Fibroblast of mammary gland (primary cell): ENCODE measurements at regions not wholly inside any gene's neighbourhood (a gene's known extent, or its start where the extent isn't known, plus 50 kb on each side); places are given as distances from the start of the nearest gene placed in this dataset.
"Not testable (repeated sequence)": the region's sequence is repeated elsewhere in the genome, so short reads cannot be mapped to it uniquely, and the experiment has no call there.

ENCODE experiments used
- DNase-seq: peaks from one replicate; pipeline ENCODE4 v3.0.0-alpha.2; 2010; ENCODE audit warnings: low read depth
- H3K4me3 ChIP-seq: 2 replicates; pipeline ENCODE4 v1.5.1; 2011; ENCODE audit warnings: low read depth, mild to moderate bottlenecking, low read length, moderate library complexity; ENCODE audit not compliant: control insufficient read depth
- TF ChIP-seq, protein P1 (sequence below): conservative IDR thresholded peaks from 2 replicates; pipeline ENCODE4 v1.5.1; 2011; ENCODE audit warnings: low read depth, low read length, inconsistent platforms; ENCODE audit not compliant: control insufficient read depth, insufficient read depth

DNA sequence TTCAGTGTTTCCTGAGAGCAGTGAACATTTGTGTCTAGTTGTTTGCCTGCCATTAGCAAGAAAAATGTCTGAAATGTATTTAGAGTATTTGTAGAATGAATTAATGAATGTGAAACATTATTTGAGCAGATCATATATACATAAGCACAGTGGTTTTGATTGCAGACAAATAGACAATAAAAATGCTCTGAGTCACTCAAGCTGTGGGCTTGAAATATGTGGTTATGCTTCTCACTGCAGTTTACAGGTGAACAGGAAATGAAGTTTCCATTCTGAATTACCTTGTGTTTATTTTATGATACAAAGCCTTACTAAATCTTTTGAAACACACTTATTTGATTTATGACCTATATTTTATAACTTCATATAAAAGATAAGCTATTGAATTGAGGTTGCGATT lies 827.7 kb downstream of the TMTC2 start:
- TF ChIP-seq, protein P1, sequence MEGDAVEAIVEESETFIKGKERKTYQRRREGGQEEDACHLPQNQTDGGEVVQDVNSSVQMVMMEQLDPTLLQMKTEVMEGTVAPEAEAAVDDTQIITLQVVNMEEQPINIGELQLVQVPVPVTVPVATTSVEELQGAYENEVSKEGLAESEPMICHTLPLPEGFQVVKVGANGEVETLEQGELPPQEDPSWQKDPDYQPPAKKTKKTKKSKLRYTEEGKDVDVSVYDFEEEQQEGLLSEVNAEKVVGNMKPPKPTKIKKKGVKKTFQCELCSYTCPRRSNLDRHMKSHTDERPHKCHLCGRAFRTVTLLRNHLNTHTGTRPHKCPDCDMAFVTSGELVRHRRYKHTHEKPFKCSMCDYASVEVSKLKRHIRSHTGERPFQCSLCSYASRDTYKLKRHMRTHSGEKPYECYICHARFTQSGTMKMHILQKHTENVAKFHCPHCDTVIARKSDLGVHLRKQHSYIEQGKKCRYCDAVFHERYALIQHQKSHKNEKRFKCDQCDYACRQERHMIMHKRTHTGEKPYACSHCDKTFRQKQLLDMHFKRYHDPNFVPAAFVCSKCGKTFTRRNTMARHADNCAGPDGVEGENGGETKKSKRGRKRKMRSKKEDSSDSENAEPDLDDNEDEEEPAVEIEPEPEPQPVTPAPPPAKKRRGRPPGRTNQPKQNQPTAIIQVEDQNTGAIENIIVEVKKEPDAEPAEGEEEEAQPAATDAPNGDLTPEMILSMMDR: no peak
- DNase-seq: no peak
- no peak overlapping the region for H3K4me3 ChIP-seq

DNA sequence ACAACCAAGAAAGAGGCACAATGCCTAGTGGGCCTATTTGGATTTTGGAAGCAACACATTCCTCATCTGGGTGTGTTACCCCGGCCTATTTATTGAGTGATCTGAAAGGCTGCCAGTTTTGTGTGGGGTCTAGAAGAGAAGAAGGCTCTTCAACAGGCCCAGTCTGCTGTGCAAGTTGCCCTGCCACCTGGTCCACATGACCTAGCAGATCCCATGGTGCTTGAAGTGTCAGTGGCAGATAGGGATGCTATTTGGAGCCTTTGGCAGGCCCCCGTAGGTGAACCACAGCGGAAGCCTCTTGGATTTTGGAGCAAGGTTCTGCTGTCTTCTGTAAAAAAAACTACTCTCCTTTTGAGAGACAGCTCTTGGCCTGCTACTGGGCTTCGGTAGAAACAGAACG lies 820.1 kb downstream of the TMTC2 start:
- TF ChIP-seq, protein P1: no peak
- DNase-seq: no peak
- no peak overlapping the region for H3K4me3 ChIP-seq

GRCh38 chr12:83505586-83505985 lies 818.9 kb downstream of the TMTC2 start:
- DNase-seq: no peak
- TF ChIP-seq, protein P1: no peak
- H3K4me3 ChIP-seq: no peak overlapping the region

GRCh38 chr12:83499894-83500293 lies 813.2 kb downstream of the TMTC2 start:
- not testable (repeated sequence) for H3K4me3 ChIP-seq, DNase-seq

DNA sequence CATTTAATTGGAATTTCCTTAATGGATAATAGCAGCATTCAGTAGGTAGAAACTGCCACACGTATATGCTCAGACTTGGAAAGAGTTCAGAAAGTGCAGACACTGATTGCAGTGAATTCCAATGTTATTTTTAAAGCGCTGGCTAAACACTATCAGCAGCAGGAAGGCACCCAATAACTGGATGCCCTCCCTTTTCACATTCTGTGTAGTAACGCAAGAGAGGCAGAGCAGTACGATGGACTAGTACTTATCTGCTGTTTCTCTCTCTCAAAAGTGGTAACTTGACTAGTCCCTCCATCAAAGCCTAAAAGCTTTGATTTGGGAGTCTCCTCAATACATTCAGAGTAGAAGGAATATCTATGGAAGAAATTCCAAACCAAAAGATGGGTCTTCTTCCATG lies 791.0 kb downstream of the TMTC2 start:
- H3K4me3 ChIP-seq: no peak overlapping the region
- DNase-seq: no peak
- TF ChIP-seq, protein P1: no peak

GRCh38 chr12:83476695-83477690 lies 790.3 kb downstream of the TMTC2 start:
- TF ChIP-seq, protein P1: no peak
- no peak overlapping the region for H3K4me3 ChIP-seq
- no peak for DNase-seq

GRCh38 chr12:83476006-83476405 lies 789.3 kb downstream of the TMTC2 start:
- TF ChIP-seq, protein P1: no peak
- no peak for DNase-seq
- H3K4me3 ChIP-seq: no peak overlapping the region
